IMR-90 (cell line): ENCODE measurements at regions not wholly inside any gene's neighbourhood (a gene's known extent, or its start where the extent isn't known, plus 50 kb on each side); places are given as distances from the start of the nearest gene placed in this dataset.

Experiments
- ATAC-seq: fragments of 200-7000 bp; cut with Tn5 transposase; 2 replicates; pipeline ENCODE4 v1.9.1; 2020; ENCODE audit warnings: low read depth, mild to moderate bottlenecking, moderate library complexity
- BruUV-seq: library from RNA; stranded (reverse); fragments of 400-500 nt; replicated peaks from 2 replicates; lab custom pipeline; 2021; lab: Mats Ljungman, UMichigan
- CTCF ChIA-PET: fragments of 300-600 bp; formaldehyde crosslinking; extraction: SDS; loops from one replicate; lab custom pipeline; 2021; ENCODE audit warnings: antibody characterized with exemption; lab: Yijun Ruan, JAX
- POLR2A ChIA-PET: fragments of 300-600 bp; sonication (Branson Sonifier 250); formaldehyde crosslinking; loops from one replicate; lab custom pipeline; 2022; ENCODE audit warnings: antibody characterized with exemption; ENCODE audit not compliant: unreplicated experiment; lab: Charles Lee
- DNase-seq: peaks from one replicate; pipeline ENCODE4 v3.0.0; 2013
- H2AFZ ChIP-seq: replicated peaks from 2 replicates; pipeline ENCODE3; 2013; ENCODE audit warnings: low read length, mild to moderate bottlenecking; ENCODE audit not compliant: poor library complexity
- H2AK5ac ChIP-seq: 2 replicates; pipeline ENCODE4 v1.6.1; 2013; ENCODE audit warnings: low read depth, low read length, inconsistent platforms
- H2AK9ac ChIP-seq: replicated peaks from 2 replicates; pipeline ENCODE3; 2013; ENCODE audit warnings: mild to moderate bottlenecking, low read depth, low read length, moderate library complexity; ENCODE audit not compliant: poor library complexity
- H2BK120ac ChIP-seq: 2 replicates; pipeline ENCODE4 v1.6.1; 2013; ENCODE audit warnings: low read depth, low read length, inconsistent platforms
- H2BK15ac ChIP-seq: 3 replicates; pipeline ENCODE4 v1.6.1; 2013; ENCODE audit warnings: low read depth, low read length, inconsistent platforms
- H2BK20ac ChIP-seq: 2 replicates; pipeline ENCODE4 v1.6.1; 2013; ENCODE audit warnings: low read depth, mild to moderate bottlenecking, inconsistent platforms, low read length, moderate library complexity
- H2BK5ac ChIP-seq: 2 replicates; pipeline ENCODE4 v1.6.1; 2013; ENCODE audit warnings: mild to moderate bottlenecking, low read depth, low read length, inconsistent platforms; ENCODE audit not compliant: poor library complexity, severe bottlenecking
- H3K14ac ChIP-seq: replicated peaks from 2 replicates; pipeline ENCODE4 v1.6.1; 2013; ENCODE audit warnings: low read depth, low read length, inconsistent platforms
- H3K18ac ChIP-seq: 2 replicates; pipeline ENCODE4 v1.6.1; 2013; ENCODE audit warnings: low read depth, low read length, control low read depth
- H3K23ac ChIP-seq: 2 replicates; pipeline ENCODE4 v1.6.1; 2013; ENCODE audit warnings: low read depth, low read length, inconsistent platforms
- H3K27ac ChIP-seq: 2 replicates; pipeline ENCODE4 v1.5.1; 2013; ENCODE audit warnings: mild to moderate bottlenecking, control low read depth, low read length; ENCODE audit not compliant: insufficient read depth
- H3K27me3 ChIP-seq: 2 replicates; pipeline ENCODE4 v1.6.1; 2013; ENCODE audit warnings: low read length; ENCODE audit not compliant: control insufficient read depth, insufficient read depth
- H3K36me3 ChIP-seq: 2 replicates; pipeline ENCODE4 v1.6.1; 2013; ENCODE audit warnings: low read length, mixed read lengths; ENCODE audit not compliant: control insufficient read depth, insufficient read depth
- H3K4ac ChIP-seq: 2 replicates; pipeline ENCODE4 v1.6.1; 2013; ENCODE audit warnings: low read depth, low read length, inconsistent platforms
- H3K4me1 ChIP-seq: 2 replicates; pipeline ENCODE4 v1.6.1; 2013; ENCODE audit warnings: low read length, mixed read lengths; ENCODE audit not compliant: control insufficient read depth, insufficient read depth
- H3K4me2 ChIP-seq: 2 replicates; pipeline ENCODE4 v1.6.1; 2013; ENCODE audit warnings: low read depth, mild to moderate bottlenecking, control low read depth, low read length, moderate library complexity
- H3K4me3 ChIP-seq: 2 replicates; pipeline ENCODE4 v1.5.1; 2013; ENCODE audit warnings: low read depth, mild to moderate bottlenecking, control low read depth, low read length, moderate library complexity; ENCODE audit not compliant: insufficient read depth
- H3K56ac ChIP-seq: 2 replicates; pipeline ENCODE4 v1.6.1; 2013; ENCODE audit warnings: low read length, inconsistent platforms; ENCODE audit not compliant: insufficient read depth; ENCODE audit errors: extremely low read depth
- H3K79me1 ChIP-seq, 2 experiments: 2 replicates each; pipeline ENCODE4 v1.6.1; 2013; ENCODE audit warnings: low read length in 2 of 2, inconsistent platforms in 1 of 2, low read depth in 1 of 2
- H3K9ac ChIP-seq: 2 replicates; pipeline ENCODE4 v1.6.1; 2013; ENCODE audit warnings: low read depth, low read length, control low read depth
- H3K9me1 ChIP-seq: 2 replicates; pipeline ENCODE4 v1.6.1; 2013; ENCODE audit warnings: low read length, inconsistent platforms; ENCODE audit not compliant: insufficient read depth
- H3K9me3 ChIP-seq: 2 replicates; pipeline ENCODE4 v1.6.1; 2013; ENCODE audit warnings: low read length; ENCODE audit not compliant: control insufficient read depth, insufficient read depth
- H4K20me1 ChIP-seq: 2 replicates; pipeline ENCODE4 v1.6.1; 2013; ENCODE audit warnings: low read length, inconsistent platforms; ENCODE audit not compliant: insufficient read depth
- H4K5ac ChIP-seq: 2 replicates; pipeline ENCODE4 v1.6.1; 2013; ENCODE audit warnings: mild to moderate bottlenecking, low read depth, low read length, control low read depth
- H4K8ac ChIP-seq, 2 experiments: 2 replicates each; pipeline ENCODE4 v1.6.1; 2013; ENCODE audit warnings: low read depth in 2 of 2, low read length in 2 of 2, control low read depth in 1 of 2, inconsistent platforms in 1 of 2
- H4K91ac ChIP-seq: 2 replicates; pipeline ENCODE4 v1.6.1; 2013; ENCODE audit warnings: low read depth, low read length, inconsistent platforms; ENCODE audit not compliant: insufficient read depth
- BHLHE40 ChIP-seq: fragments of 150-350 bp; IDR thresholded peaks from 2 replicates; pipeline ENCODE4 v1.6.1; 2016; ENCODE audit warnings: mild to moderate bottlenecking, low read depth, low read length
- CEBPB ChIP-seq: IDR thresholded peaks from 2 replicates; pipeline ENCODE4 v1.6.1; 2012; ENCODE audit warnings: low read depth, low read length, improper control_type of control experiment
- CHD1 ChIP-seq: IDR thresholded peaks from 2 replicates; pipeline ENCODE4 v1.6.1; 2012; ENCODE audit warnings: low read depth, low read length, improper control_type of control experiment
- CTCF ChIP-seq: conservative IDR thresholded peaks from 2 replicates; pipeline ENCODE4 v1.5.1; 2012; ENCODE audit warnings: mild to moderate bottlenecking, low read depth, low read length, improper control_type of control experiment
- FOS ChIP-seq: fragments of 150-350 bp; IDR thresholded peaks from 2 replicates; pipeline ENCODE4 v1.6.1; 2016; ENCODE audit warnings: low read depth, low read length
- MAFK ChIP-seq: IDR thresholded peaks from 2 replicates; pipeline ENCODE4 v1.6.1; 2012; ENCODE audit warnings: low read depth, low read length, improper control_type of control experiment
- MAZ ChIP-seq: IDR thresholded peaks from 2 replicates; pipeline ENCODE4 v1.6.1; 2012; ENCODE audit warnings: low read depth, mild to moderate bottlenecking, low read length, improper control_type of control experiment, moderate library complexity, borderline replicate concordance
- MXI1 ChIP-seq: IDR thresholded peaks from 2 replicates; pipeline ENCODE4 v1.6.1; 2012; ENCODE audit warnings: low read depth, mild to moderate bottlenecking, low read length, moderate library complexity, borderline replicate concordance
- NFE2L2 ChIP-seq: fragments of 150-350 bp; IDR thresholded peaks from 2 replicates; pipeline ENCODE4 v1.6.1; 2016; ENCODE audit warnings: low read depth, mild to moderate bottlenecking, low read length
- POLR2A ChIP-seq: IDR thresholded peaks from 2 replicates; pipeline ENCODE4 v1.6.1; 2012; ENCODE audit warnings: mild to moderate bottlenecking, low read depth, low read length
- RAD21 ChIP-seq: IDR thresholded peaks from 2 replicates; pipeline ENCODE4 v1.6.1; 2012; ENCODE audit warnings: low read length, improper control_type of control experiment
- RCOR1 ChIP-seq: IDR thresholded peaks from 2 replicates; pipeline ENCODE4 v1.6.1; 2012; ENCODE audit warnings: mild to moderate bottlenecking, low read length, improper control_type of control experiment; ENCODE audit not compliant: insufficient replicate concordance
- RFX5 ChIP-seq: IDR thresholded peaks from 2 replicates; pipeline ENCODE4 v1.8.0; 2012; ENCODE audit warnings: low read depth, mild to moderate bottlenecking, low read length, moderate library complexity
- SMC3 ChIP-seq: fragments of 150-350 bp; IDR thresholded peaks from 2 replicates; pipeline ENCODE4 v1.6.1; 2016; ENCODE audit warnings: low read depth, mild to moderate bottlenecking, antibody characterized with exemption, low read length, moderate library complexity
- WGBS, 2 experiments: methylation state at CpG; one replicate each; pipeline versions ENCODE4 v1.1.5 to v1.1.7; 2013; ENCODE audit warnings: missing lambda C conversion rate in 2 of 2; ENCODE audit not compliant: insufficient read length in 1 of 2; ENCODE audit errors: extremely low coverage in 2 of 2; 5-methylcytosine and 5-hydroxymethylcytosine counted together
- dilution Hi-C: fragments of 300-500 bp; cut with HindIII; formaldehyde crosslinking; loops from one replicate; pipeline ENCODE4 v1.14.3; 2018; ENCODE audit warnings: low sequenced_read_pairs; ENCODE audit not compliant: unreplicated experiment
- in situ Hi-C: fragments of 300-500 bp; cut with MboI; formaldehyde crosslinking; loops from 3 replicates; pipeline ENCODE4 v1.14.3; 2019; ENCODE audit warnings: low sequenced_read_pairs, inconsistent platforms, mixed read lengths
- intact Hi-C: fragments of 100-400 bp; cut with micrococcal nuclease; formaldehyde crosslinking; loops from 2 replicates; pipeline ENCODE4 v1.10.0; 2022
- TF ChIP-seq, protein P1 (sequence below): fragments of 150-350 bp; IDR thresholded peaks from 2 replicates; pipeline ENCODE4 v1.6.1; 2017; ENCODE audit warnings: mild to moderate bottlenecking, antibody characterized with exemption, low read length, low read depth
- TF ChIP-seq, protein P2 (sequence below): fragments of 150-350 bp; IDR thresholded peaks from 2 replicates; pipeline ENCODE4 v1.6.1; 2016; ENCODE audit warnings: low read depth, mild to moderate bottlenecking, low read length, moderate library complexity, borderline replicate concordance

GRCh38 chr4:132763465-132763864 lies 385.6 kb upstream of the PCDH10 start:
- Histone ChIP-seq H3K9me1 (no peaks in the 10 kb centered on the region), H2AFZ (no peak overlapping the region), H4K20me1 (no peaks in the 10 kb centered on the region), H3K56ac (no peak overlapping the region), H3K4me2 (no peak overlapping the region), H3K27ac (no peak overlapping the region), H3K9ac (no peak overlapping the region), H3K23ac (no peak overlapping the region), H2AK5ac (no peak overlapping the region), H3K4me1 (no peaks in the 10 kb centered on the region), H2BK15ac (no peak overlapping the region), H2BK120ac (no peak overlapping the region), H3K14ac (no peak overlapping the region), H3K79me1 (no peaks in the 10 kb centered on the region), H3K4ac (no peak overlapping the region), H3K27me3 (no peaks in the 10 kb centered on the region), H4K5ac (no peak overlapping the region), H4K8ac (no peak overlapping the region), H2BK20ac (no peak overlapping the region), H3K9me3 (peaks cover 6% of the 10 kb centered on the region; the same call in 1 of the 2 replicates), H2BK5ac (no peak overlapping the region), H3K18ac (no peak overlapping the region), H4K91ac (no peak overlapping the region), H3K4me3 (no peak overlapping the region), H3K36me3 (no peaks in the 10 kb centered on the region), H2AK9ac (no peak overlapping the region)
- ATAC-seq (no peak), DNase-seq (no peak)
- ChIA-PET POLR2A (no interaction called here), CTCF (no interaction called here)
- BruUV-seq = no TSS peak
- dilution Hi-C loops (no loop called here), in situ Hi-C loops (no loop called here), intact Hi-C loops (no loop called here)
- WGBS, 2 experiments = no CpG with 5 or more reads among the region's 2 CpGs
- TF ChIP-seq MAZ (no peak), FOS (no peak), MXI1 (no peak), RAD21 (no peak), RCOR1 (no peak), MAFK (no peak), RFX5 (no peak), CTCF (no peak), SMC3 (no peak), POLR2A (no peak), BHLHE40 (no peak), CEBPB (no peak), CHD1 (no peak), NFE2L2 (no peak)
- TF ChIP-seq, protein P1, sequence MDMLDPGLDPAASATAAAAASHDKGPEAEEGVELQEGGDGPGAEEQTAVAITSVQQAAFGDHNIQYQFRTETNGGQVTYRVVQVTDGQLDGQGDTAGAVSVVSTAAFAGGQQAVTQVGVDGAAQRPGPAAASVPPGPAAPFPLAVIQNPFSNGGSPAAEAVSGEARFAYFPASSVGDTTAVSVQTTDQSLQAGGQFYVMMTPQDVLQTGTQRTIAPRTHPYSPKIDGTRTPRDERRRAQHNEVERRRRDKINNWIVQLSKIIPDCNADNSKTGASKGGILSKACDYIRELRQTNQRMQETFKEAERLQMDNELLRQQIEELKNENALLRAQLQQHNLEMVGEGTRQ = no peak
- TF ChIP-seq, protein P2, sequence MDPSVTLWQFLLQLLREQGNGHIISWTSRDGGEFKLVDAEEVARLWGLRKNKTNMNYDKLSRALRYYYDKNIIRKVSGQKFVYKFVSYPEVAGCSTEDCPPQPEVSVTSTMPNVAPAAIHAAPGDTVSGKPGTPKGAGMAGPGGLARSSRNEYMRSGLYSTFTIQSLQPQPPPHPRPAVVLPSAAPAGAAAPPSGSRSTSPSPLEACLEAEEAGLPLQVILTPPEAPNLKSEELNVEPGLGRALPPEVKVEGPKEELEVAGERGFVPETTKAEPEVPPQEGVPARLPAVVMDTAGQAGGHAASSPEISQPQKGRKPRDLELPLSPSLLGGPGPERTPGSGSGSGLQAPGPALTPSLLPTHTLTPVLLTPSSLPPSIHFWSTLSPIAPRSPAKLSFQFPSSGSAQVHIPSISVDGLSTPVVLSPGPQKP = no peak
